Endodermal cell (in vitro differentiated cells): ENCODE measurements at regions not wholly inside any gene's neighbourhood (a gene's known extent, or its start where the extent isn't known, plus 50 kb on each side); places are given as distances from the start of the nearest gene placed in this dataset.
A peak's percentile ranks its signal among the peaks of the same experiment; 100 is the strongest.

Experiments used
- DNase-seq: peaks from one replicate; pipeline ENCODE4 v3.0.0-alpha.2; 2017
- H3K27ac ChIP-seq: 2 replicates; pipeline ENCODE4 v1.5.1; 2013; ENCODE audit warnings: mild to moderate bottlenecking, low read depth, low read length, moderate library complexity
- H3K27me3 ChIP-seq: 2 replicates; pipeline ENCODE4 v1.6.1; 2013; ENCODE audit warnings: mild to moderate bottlenecking, low read length, moderate library complexity; ENCODE audit not compliant: insufficient read depth, control insufficient read depth, poor library complexity, severe bottlenecking
- H3K36me3 ChIP-seq: 2 replicates; pipeline ENCODE4 v1.7.0; 2013; ENCODE audit warnings: mild to moderate bottlenecking, low read length, moderate library complexity; ENCODE audit not compliant: control insufficient read depth, insufficient read depth
- H3K4me1 ChIP-seq: one replicate; pipeline ENCODE4 v1.7.0; 2013; ENCODE audit warnings: low read length; ENCODE audit not compliant: control insufficient read depth, insufficient read depth
- H3K4me3 ChIP-seq: 2 replicates; pipeline ENCODE4 v1.5.1; 2013; ENCODE audit warnings: mild to moderate bottlenecking, low read length, moderate library complexity
- H3K9ac ChIP-seq: 2 replicates; pipeline ENCODE4 v1.6.1; 2013; ENCODE audit warnings: mild to moderate bottlenecking, low read length, moderate library complexity; ENCODE audit not compliant: poor library complexity, severe bottlenecking; ENCODE audit errors: extremely low read depth
- H3K9me3 ChIP-seq: 2 replicates; pipeline ENCODE4 v1.6.1; 2013; ENCODE audit warnings: mild to moderate bottlenecking, low read length, moderate library complexity; ENCODE audit not compliant: control insufficient read depth
- H3K27ac Mint-ChIP-seq: 2 replicates; pipeline ENCODE4 v1.8.0; 2020; ENCODE audit warnings: mixed read lengths
- H3K27me3 Mint-ChIP-seq: 2 replicates; pipeline ENCODE4 v1.8.0; 2021; ENCODE audit warnings: mild to moderate bottlenecking, mixed read lengths; ENCODE audit not compliant: insufficient read depth
- H3K36me3 Mint-ChIP-seq: 2 replicates; pipeline ENCODE4 v1.8.0; 2020; ENCODE audit warnings: low read depth, mixed read lengths
- H3K4me1 Mint-ChIP-seq: 2 replicates; pipeline ENCODE4 v1.8.0; 2020; ENCODE audit warnings: mixed read lengths
- H3K4me3 Mint-ChIP-seq: 2 replicates; pipeline ENCODE4 v1.8.0; 2020; ENCODE audit warnings: mild to moderate bottlenecking, moderate library complexity, mixed read lengths
- H3K9me3 Mint-ChIP-seq: 2 replicates; pipeline ENCODE4 v1.8.0; 2020; ENCODE audit warnings: mild to moderate bottlenecking, mixed read lengths
- CTCF ChIP-seq: fragments of 200-600 bp; sonication (generic); conservative IDR thresholded peaks from 2 replicates; pipeline ENCODE4 v1.5.0; 2021; ENCODE audit warnings: antibody characterized with exemption, mild to moderate bottlenecking
- WGBS, 2 experiments: methylation state at CpG; one replicate each; pipeline versions ENCODE4 v1.1.5 to v1.1.7; 2013; ENCODE audit warnings: missing lambda C conversion rate in 2 of 2, mixed read lengths in 1 of 2; ENCODE audit not compliant: insufficient coverage in 1 of 2, insufficient read length in 1 of 2; 5-methylcytosine and 5-hydroxymethylcytosine counted together

DNA sequence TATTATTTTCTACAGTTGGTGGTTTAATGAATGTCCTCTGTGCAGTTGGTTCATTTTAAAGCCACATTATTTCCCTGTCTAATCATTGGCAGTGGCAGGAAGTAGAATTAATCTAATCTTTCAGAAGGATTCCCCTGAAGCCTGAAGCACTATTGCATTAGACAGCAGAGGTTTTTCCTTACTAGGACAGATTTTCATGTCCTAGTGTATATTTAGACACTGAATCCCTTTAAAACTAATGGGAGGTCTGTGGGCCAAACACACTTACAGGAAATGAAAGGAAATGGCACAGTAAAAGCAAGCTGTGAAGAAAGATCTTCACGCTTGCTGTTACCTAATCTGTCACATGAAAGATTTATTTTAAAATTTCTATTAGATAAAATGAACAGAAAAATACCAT lies 165.2 kb downstream of the SLC39A8 start:
- Mint-ChIP-seq H3K9me3 (peaks cover 14% of the 10 kb centered on the region), H3K27me3 (no peaks in the 10 kb centered on the region), H3K27ac (no peak overlapping the region), H3K36me3 (no peaks in the 10 kb centered on the region), H3K4me3 (no peak overlapping the region), H3K4me1 (no peaks in the 10 kb centered on the region)
- DNase-seq = no peak
- TF ChIP-seq CTCF = no peak
- Histone ChIP-seq H3K27ac (no peak overlapping the region), H3K36me3 (no peaks in the 10 kb centered on the region), H3K4me1 (no peaks in the 10 kb centered on the region), H3K27me3 (no peaks in the 10 kb centered on the region), H3K4me3 (no peak overlapping the region), H3K9me3 (peaks cover 20% of the 10 kb centered on the region), H3K9ac (no peak overlapping the region)
- WGBS, 2 experiments = 80% methylated on average over 1 of the region's 1 CpG; no CpG with 5 or more reads in 1 of the 2 experiments

- H3K9me3 Mint-ChIP-seq = no peaks in the 10 kb centered on the region
- Histone ChIP-seq H3K9me3 (no peaks in the 10 kb centered on the region), H3K36me3 (no peaks in the 10 kb centered on the region), H3K27ac (no peak overlapping the region), H3K4me3 (no peak overlapping the region), H3K27me3 (no peaks in the 10 kb centered on the region), H3K4me1 (no peaks in the 10 kb centered on the region), H3K9ac (no peak overlapping the region)
- no peaks in the 10 kb centered on the region for H3K27me3 Mint-ChIP-seq
- WGBS, 2 experiments = 92 to 100% methylated on average over 1 to 2 of the region's 2 CpGs
- no peak for TF ChIP-seq CTCF
- no peak for DNase-seq
- H3K36me3 Mint-ChIP-seq = no peaks in the 10 kb centered on the region
- peaks cover 9% of the 10 kb centered on the region for H3K4me1 Mint-ChIP-seq
- H3K27ac Mint-ChIP-seq = no peak overlapping the region
- no peak overlapping the region for H3K4me3 Mint-ChIP-seq
Observed at GRCh38 chr4:102174719-102175189, 170.5 kb downstream of the SLC39A8 start.

- H3K36me3 Mint-ChIP-seq = no peaks in the 10 kb centered on the region
- no peaks in the 10 kb centered on the region for H3K9me3 ChIP-seq
- H3K4me1 ChIP-seq = no peaks in the 10 kb centered on the region
- H3K9ac ChIP-seq = no peak overlapping the region
- WGBS, 2 experiments = 90% methylated on average over 2 of the region's 2 CpGs; no CpG with 5 or more reads in 1 of the 2 experiments
- no peak for TF ChIP-seq CTCF
- no peaks in the 10 kb centered on the region for H3K36me3 ChIP-seq
- peaks cover 15% of the 10 kb centered on the region for H3K4me1 Mint-ChIP-seq
- no peak overlapping the region for H3K27ac ChIP-seq
- H3K9me3 Mint-ChIP-seq = no peaks in the 10 kb centered on the region
- no peak overlapping the region for H3K4me3 ChIP-seq
- DNase-seq = peak; percentile 54
- no peaks in the 10 kb centered on the region for H3K27me3 ChIP-seq
- H3K27ac Mint-ChIP-seq = no peak overlapping the region
- H3K27me3 Mint-ChIP-seq = no peaks in the 10 kb centered on the region
- no peak overlapping the region for H3K4me3 Mint-ChIP-seq
Observed at GRCh38 chr4:102172341-102172740, 172.9 kb downstream of the SLC39A8 start.
